ENCODE measurements at regions not wholly inside any gene's neighbourhood (a gene's known extent, or its start where the extent isn't known, plus 50 kb on each side); places are given as distances from the start of the nearest gene placed in this dataset.

- intact Hi-C loops (cut with micrococcal nuclease), result no loop called here
- in situ Hi-C loops (cut with MboI), result no loop called here
- no peak overlapping the region for H2AFZ ChIP-seq (ENCODE audit: low read depth, low read length)
- no peak overlapping the region for H3K27ac ChIP-seq (ENCODE audit: extremely low read depth, low read depth, low read length)
- H3K4me1 ChIP-seq (replicated peaks in 1 of 2; ENCODE audit: control insufficient read depth in 2 of 2, insufficient read depth in 2 of 2, low read length in 2 of 2), result no peaks in the 10 kb centered on the region
- FAIRE-seq, result no peak
- H3K27me3 ChIP-seq (ENCODE audit: control insufficient read depth in 2 of 2, insufficient read depth in 2 of 2, low read length in 2 of 2), result 0 out of 5 replicates have a peak, but pooled peaks cover 0 to 5% of the 10 kb centered on the region in 2 experiments
- H3K4me3 ChIP-seq, result no peak overlapping the region
- ChIA-PET POLR2A (interaction anchor here (1.0 kb wide), 1 partner anchor 16 kb away, joined by 3 read pairs; no protein-coding TSS in a partner anchor), CTCF (ENCODE audit: low intra/inter-chr PET ratio) (no interaction called here)
- 0% methylated on average over 5 of the region's 5 CpGs for WGBS (ENCODE audit: insufficient coverage, low coverage, missing lambda C conversion rate)
- no peak for TF ChIP-seq BCL6 (CRISPR knock-in tag; IDR thresholded peaks at IDR 0.05)
- TF ChIP-seq ETS2 (tag; IDR thresholded peaks at IDR 0.05; ENCODE audit: borderline replicate concordance, poor library complexity, severe bottlenecking), result no peak
- TF ChIP-seq, protein P1, sequence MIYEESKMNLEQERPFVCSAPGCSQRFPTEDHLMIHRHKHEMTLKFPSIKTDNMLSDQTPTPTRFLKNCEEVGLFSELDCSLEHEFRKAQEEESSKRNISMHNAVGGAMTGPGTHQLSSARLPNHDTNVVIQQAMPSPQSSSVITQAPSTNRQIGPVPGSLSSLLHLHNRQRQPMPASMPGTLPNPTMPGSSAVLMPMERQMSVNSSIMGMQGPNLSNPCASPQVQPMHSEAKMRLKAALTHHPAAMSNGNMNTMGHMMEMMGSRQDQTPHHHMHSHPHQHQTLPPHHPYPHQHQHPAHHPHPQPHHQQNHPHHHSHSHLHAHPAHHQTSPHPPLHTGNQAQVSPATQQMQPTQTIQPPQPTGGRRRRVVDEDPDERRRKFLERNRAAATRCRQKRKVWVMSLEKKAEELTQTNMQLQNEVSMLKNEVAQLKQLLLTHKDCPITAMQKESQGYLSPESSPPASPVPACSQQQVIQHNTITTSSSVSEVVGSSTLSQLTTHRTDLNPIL (CRISPR knock-in tag; IDR thresholded peaks at IDR 0.05), result no peak
- H3K4me2 ChIP-seq (ENCODE audit: insufficient read depth, low read length), result no peak overlapping the region
- no peak for ATAC-seq
- BruUV-seq (replicated peaks), result no TSS peak
- no peaks in the 10 kb centered on the region for H4K20me1 ChIP-seq (replicated peaks; ENCODE audit: control insufficient read depth, insufficient read depth, low read length)
- H3K9ac ChIP-seq (ENCODE audit: insufficient read depth in 1 of 2, low read depth in 2 of 2, low read length in 2 of 2), result no peak overlapping the region
- no peaks in the 10 kb centered on the region for H3K36me3 ChIP-seq (ENCODE audit: control insufficient read depth, insufficient read depth, low read length)
- no peak for DNase-seq (ENCODE audit: extremely low read depth in 1 of 4, low spot score in 3 of 4)
- no peaks in the 10 kb centered on the region for H3K79me2 ChIP-seq (ENCODE audit: control insufficient read depth, insufficient read depth, low read length)
- no peaks in the 10 kb centered on the region for H3K9me1 ChIP-seq (ENCODE audit: control insufficient read depth, insufficient read depth, low read length)
- no peaks in the 10 kb centered on the region for H3K9me3 ChIP-seq (replicated peaks; ENCODE audit: control insufficient read depth, insufficient read depth, low read depth, low read length)
Measured at GRCh38 chr5:68593211-68593671, 377.7 kb downstream of the PIK3R1 start.

- Histone ChIP-seq H3K9ac (ENCODE audit: insufficient read depth in 1 of 2, low read depth in 2 of 2, low read length in 2 of 2) (no peak overlapping the region), H3K36me3 (ENCODE audit: control insufficient read depth, insufficient read depth, low read length) (no peaks in the 10 kb centered on the region), H3K4me3 (no peak overlapping the region), H3K27me3 (ENCODE audit: control insufficient read depth in 2 of 2, insufficient read depth in 2 of 2, low read length in 2 of 2) (no peaks in the 10 kb centered on the region), H3K4me2 (ENCODE audit: insufficient read depth, low read length) (no peak overlapping the region), H3K4me1 (replicated peaks in 1 of 2; ENCODE audit: control insufficient read depth in 2 of 2, insufficient read depth in 2 of 2, low read length in 2 of 2) (no peaks in the 10 kb centered on the region), H3K79me2 (ENCODE audit: control insufficient read depth, insufficient read depth, low read length) (no peaks in the 10 kb centered on the region), H4K20me1 (replicated peaks; ENCODE audit: control insufficient read depth, insufficient read depth, low read length) (no peaks in the 10 kb centered on the region), H2AFZ (ENCODE audit: low read depth, low read length) (no peak overlapping the region), H3K9me1 (ENCODE audit: control insufficient read depth, insufficient read depth, low read length) (no peaks in the 10 kb centered on the region), H3K9me3 (replicated peaks; ENCODE audit: control insufficient read depth, insufficient read depth, low read depth, low read length) (peaks cover 10% of the 10 kb centered on the region), H3K27ac (ENCODE audit: extremely low read depth, low read depth, low read length) (no peak overlapping the region)
- intact Hi-C loops (cut with micrococcal nuclease) (no loop called here), in situ Hi-C loops (cut with MboI) (no loop called here)
- CTCF ChIA-PET (ENCODE audit: low intra/inter-chr PET ratio), result no interaction called here
- no peak for TF ChIP-seq DMBX1 (CRISPR knock-in tag; IDR thresholded peaks at IDR 0.05; ENCODE audit: borderline replicate concordance)
- no peak for TF ChIP-seq RBFOX2 (IDR thresholded peaks at IDR 0.05; ENCODE audit: low read depth, low read length)
- TF ChIP-seq GABPA (tag; conservative IDR thresholded peaks at IDR 0.05; ENCODE audit: low read depth), result no peak
- no peak for TF ChIP-seq U2AF1 (optimal IDR thresholded peaks at IDR 0.05; ENCODE audit: low read depth, low read length)
- no peak for TF ChIP-seq FOSL1 (tag; conservative IDR thresholded peaks at IDR 0.05)
- TF ChIP-seq ZNF507 (tag; conservative IDR thresholded peaks at IDR 0.05), result no peak
- TF ChIP-seq POLR2H (tag; IDR thresholded peaks at IDR 0.05; ENCODE audit: low read depth), result no peak
- TF ChIP-seq SFPQ (IDR thresholded peaks at IDR 0.05; ENCODE audit: low read depth, low read length), result no peak
- TF ChIP-seq RFX7 (CRISPR knock-in tag; IDR thresholded peaks at IDR 0.05), result no peak
- no peak for FAIRE-seq
- no peak for ATAC-seq
- 0% methylated on average over 1 of the region's 1 CpG for whole genome bisulfite sequencing (ENCODE audit: insufficient coverage, low coverage, missing lambda C conversion rate)
- BruUV-seq (replicated peaks), result no TSS peak
- DNase-seq (ENCODE audit: extremely low read depth in 1 of 4, low spot score in 3 of 4), result no peak
- POLR2A ChIA-PET, result no interaction called here
Measured at GRCh38 chr5:68612972-68613371, 397.4 kb downstream of the PIK3R1 start.

Data from K562 (cell line).